HG03039 (cell line): ENCODE measurements at regions not wholly inside any gene's neighbourhood (a gene's known extent, or its start where the extent isn't known, plus 50 kb on each side); places are given as distances from the start of the nearest gene placed in this dataset.
"Not testable (repeated sequence)": the region's sequence is repeated elsewhere in the genome, so short reads cannot be mapped to it uniquely, and the experiment has no call there.

Experiments used
- ATAC-seq: cut with Tn5 transposase; IDR thresholded peaks from one replicate; pipeline ENCODE4 v1.9.1; 2021; ENCODE audit warnings: mild to moderate bottlenecking, moderate library complexity; ENCODE audit not compliant: unreplicated experiment

DNA sequence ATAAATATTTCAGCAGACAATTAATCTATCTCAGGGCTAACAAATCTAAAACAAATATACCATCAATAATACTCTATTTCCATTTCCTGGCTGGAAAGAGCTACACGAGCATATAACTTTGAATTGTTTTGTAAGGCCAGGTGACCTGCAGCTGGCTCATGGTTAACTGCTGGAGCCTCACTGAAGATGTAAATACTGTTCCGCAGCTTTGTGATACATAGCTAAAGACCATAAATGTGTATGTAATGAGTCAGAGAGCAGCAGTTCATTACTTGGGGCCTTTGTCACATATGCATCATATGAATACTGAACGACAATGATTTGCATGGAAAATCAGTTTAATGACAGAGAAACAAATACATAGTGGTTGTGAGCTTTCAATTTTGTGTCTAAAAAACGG lies 109.4 kb upstream of the CCN2 start:
- ATAC-seq, result no peak

DNA sequence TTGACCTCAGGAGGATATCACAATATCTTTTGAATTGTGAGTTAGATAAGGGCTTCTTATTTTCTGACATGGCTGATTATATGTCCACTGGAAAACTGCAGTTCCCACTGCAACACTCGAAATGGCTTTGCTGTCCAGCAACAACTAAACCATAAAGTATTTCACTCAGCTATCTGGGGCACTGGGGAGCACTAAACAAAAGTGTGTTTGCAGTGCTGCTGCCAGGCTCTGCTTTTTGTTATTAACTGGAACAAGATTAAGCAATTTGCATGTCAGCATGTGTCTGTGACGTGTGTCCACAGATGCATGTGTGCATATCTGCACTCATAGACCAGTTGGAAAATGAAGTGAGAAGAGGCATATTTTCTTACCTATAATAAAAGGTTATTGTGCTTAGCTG lies 107.8 kb upstream of the CCN2 start:
- no peak for ATAC-seq

DNA sequence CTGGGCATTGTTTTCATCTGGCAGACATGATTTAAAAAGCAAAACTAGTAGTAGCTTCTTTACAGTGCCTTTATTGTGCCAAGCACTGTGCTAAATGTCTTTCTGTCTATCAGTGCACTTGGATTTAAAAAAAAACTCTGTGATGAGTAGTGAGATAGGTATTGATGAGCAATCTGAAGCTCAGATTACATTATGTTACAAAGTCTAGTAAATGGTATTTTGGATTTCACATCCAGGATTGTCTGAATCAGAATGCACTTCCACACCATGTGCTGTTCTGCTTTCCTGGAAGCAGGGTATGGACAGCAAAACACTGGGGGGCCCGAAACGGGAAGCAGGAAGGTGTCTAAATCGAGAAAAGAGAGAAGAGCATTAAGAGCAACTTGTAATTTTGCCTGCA lies 103.4 kb upstream of the CCN2 start:
- no peak for ATAC-seq

DNA sequence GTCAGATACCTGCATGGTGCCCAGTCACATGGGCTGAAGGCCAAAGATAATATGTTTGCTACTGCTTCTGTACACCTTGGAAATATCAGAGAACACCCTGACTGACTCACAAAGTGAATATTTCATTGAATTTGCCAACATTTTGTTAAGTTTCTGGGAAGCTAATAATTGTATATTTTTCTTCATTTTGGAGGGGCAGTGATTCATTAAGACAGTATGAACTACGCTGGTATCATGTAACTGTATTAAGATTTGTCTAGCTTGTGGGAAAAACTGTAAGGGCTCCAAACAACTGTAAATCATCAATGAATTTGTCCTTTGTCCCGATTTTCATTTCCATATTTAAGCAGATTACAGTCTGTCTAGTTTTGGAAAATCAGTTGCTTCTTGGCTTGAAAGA lies 102.3 kb upstream of the CCN2 start:
- no peak for ATAC-seq

DNA sequence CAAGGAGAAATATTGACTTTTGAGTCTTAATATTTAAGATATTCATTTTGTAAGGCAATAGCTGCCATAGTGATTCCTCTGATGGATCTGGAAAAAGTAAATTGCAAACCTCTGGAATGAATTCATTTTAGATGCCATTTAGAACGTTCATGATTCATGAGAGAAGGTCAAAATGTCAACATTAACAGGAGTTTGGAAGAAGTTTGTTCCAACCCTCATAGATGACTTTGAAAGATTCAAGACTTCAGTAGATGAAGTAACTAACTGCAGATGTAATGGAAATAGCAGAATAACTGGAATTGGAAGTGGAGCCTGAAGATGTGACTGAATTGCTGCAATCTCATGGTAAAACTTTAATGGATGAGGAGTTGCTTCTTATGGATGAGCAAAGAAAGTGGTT lies 100.9 kb upstream of the CCN2 start:
- ATAC-seq, result no peak

DNA sequence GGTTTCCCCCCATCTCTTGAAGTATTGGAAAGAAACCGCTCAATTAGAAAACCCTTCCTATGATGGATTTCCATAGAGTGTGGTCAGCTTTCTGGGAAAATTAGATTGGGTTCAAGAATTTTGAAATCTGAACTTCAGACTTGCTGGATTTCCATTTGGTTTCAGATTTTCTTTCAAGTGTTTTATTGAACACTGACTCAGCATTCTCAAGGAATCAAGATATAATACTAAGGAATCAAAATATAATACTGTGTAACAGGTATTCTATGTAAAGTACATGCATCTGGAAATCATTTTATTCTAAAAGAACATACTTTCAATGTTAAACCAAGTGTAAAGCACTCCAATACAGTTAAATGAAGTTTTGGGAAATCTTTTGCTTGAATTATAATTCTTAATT lies 94.7 kb upstream of the CCN2 start:
- no peak for ATAC-seq

DNA sequence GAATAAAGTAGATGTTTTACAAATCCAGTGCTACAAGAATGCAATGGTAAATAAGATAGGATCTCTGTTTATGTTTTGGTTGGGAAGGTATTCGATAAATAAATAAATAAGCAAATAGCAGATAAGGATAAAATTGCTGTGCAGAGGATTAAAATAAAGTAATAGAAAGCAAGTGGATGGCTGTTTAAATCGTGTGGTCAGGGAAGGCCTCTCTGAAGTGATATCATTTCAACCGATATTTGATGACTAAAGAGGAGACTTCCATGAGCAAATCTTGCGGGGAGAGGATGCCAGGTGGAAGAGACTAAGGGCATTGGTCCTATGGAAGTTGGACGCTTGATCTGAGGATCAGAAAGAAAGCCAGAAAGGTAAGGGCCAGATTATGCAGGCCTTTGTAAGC lies 92.0 kb upstream of the CCN2 start:
- no peak for ATAC-seq

DNA sequence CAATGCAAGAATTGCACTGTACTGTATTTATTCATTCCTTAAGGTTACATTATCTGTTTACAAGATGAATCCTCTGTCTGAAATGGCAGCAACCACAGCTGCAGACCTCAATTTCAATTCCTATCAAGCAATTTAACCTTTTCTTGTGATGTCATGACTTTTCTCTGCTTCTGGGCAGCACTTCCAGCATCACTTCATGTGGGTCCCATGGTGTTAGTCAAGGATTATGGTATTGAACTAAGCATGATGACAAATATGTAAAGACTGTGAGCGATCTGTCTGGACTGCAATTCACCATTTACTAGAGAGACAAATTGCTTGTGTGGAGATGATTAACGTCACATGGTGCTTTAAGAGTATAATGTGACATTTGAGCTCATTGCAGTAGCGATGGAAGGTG lies 90.5 kb upstream of the CCN2 start:
- ATAC-seq, result no peak

DNA sequence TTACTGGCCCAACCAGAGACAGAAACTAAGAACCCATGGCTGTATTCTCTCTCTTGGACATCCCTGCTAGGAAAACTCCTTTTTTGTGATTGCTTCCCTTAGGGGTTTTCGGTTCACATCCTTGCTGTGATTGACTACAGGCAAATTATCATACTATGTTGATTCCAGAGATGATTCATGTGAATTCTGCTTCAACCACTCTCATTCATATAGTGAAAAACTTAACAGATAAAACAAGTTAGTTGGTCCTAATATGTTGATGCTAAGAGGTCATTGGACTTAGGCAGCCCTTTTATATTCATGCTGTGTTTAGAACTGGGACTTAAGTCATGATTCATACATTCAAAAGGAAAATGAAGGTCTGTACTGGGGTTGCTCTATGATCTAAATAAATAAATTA lies 76.9 kb upstream of the CCN2 start:
- no peak for ATAC-seq

DNA sequence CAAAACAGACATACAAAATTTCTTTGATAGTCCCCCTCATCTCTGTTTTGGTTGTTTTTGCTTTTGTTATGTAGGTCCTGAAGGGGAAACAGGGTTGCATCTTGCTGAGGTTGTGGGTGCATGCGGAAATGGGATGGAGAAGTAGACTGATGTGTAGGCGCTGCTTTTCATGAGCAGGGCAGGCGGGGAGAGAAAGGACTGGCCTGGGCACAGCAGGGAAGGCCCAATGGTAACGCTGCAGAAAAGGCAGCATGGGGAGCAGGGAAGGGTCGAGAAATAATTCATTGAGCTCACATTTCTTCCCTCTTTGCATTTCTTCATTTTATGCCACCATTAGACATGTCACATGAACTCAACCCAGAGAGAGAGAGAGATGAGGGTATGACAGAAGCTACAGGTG lies 74.3 kb upstream of the CCN2 start:
- no peak for ATAC-seq

DNA sequence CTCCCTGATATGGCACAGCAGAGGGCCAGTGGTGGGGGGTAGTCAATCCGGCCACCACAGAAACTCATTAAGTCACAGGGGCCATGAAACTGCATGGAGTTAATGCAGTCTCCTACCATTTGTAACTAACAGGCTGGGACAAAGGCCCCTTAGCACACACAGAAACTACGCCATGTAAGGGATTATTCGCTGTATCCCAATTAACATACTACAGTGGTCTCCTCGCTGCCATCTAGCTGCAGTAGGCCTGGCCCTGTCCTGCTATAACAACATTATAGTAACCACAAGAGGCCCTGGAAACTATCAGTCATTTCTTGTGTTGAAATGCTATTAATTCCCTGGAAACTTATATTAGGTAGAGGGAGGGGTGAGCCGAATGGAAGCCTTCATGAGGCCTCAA lies 72.3 kb upstream of the CCN2 start:
- no peak for ATAC-seq

DNA sequence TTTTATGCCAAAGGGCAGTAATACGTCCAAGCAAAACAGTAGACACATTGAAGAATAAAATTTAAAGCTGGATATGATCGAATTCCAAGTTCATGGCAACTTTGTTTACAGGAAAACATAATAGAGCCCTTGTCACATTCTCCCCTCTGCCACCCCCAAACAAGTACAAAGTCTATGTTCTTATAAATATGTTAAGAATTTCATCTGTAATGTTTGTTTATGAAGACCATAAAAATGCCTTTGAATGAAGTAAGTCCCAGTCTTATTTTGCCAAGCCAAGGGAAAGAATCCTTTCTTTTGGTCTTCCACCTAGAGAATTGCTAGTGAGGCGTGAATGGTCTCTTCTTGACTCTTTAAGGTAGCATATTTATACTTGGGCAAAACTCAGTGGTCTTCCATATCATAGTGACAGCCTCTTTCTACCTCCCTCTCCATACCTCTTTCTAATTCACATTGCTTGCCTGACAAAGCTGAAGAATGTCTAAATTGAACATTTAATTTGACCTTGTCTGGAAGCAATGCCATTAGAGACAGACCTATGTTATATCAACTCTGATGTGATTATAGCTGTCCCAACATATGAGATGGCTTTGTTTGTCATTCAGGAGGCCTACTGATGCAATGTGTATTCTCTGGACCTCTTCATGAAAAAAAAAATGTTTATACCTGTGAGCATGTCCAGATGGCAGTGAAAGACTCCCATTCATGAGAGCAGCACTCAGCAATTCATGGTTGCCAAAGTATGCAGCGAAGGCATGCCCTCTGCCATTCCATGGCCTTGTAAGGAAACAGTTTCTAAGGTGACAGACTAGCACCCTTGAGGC lies 70.6 kb upstream of the CCN2 start:
- ATAC-seq, result no peak

DNA sequence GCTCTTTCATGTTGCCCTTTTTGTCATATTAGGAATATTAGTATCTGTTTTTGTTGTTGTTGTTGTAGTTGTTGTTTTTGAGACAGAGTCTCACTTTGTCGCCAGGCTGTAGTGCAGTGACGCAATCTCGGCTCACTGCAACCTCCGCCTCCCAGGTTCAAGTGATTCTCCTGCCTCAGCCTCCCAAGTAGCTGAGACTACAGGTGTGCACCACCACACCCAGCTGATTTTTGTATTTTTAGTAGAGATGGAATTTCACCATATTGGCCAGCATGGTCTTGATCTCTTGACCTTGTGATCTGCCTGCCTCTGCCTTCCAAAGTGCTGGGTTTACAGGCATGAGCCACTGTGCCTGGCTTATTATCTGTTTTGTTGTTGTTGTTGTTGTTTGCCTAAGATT lies 69.7 kb upstream of the CCN2 start:
- not testable (repeated sequence) for ATAC-seq

DNA sequence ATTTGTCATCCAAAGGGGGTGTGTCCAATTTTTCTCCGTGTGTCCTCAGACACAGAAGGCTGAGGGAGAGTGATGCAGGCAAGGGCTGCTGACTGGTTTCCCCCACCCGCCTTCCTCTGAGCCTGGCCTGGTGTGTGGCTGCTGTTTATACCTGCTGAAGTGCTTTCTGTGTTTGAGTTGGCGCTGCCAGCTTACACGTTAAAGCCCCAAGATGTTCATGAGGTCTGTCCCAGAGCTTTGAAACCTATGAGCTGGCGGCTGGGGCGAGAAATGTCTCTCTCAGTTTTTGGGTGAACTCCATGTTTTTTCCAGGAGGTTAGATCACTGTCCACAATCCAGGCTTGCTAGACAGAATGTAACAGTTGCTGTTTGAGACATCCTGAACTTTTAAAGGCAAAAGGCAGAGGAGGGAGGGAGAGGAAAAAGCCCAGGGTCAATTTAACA lies 69.0 kb upstream of the CCN2 start:
- ATAC-seq, result no peak

DNA sequence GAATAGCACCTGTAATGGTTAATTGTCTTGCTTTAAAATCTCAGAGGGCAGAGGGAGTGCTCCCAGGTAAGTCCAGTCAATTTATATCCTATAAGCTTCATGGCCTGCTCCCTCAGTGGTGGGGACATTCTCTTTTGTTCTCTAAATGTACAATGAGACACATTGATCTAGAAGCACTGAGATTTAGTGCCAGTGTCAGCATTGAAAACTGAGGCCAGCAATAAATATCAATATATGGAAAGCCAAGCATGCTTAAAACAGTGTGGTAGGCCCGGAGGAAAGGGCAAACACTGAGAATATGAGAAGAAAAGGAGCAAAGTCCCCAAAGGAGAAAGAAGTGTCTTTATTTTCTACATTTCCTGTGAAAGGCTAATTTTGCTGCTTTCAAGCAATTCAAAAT lies 68.4 kb upstream of the CCN2 start:
- no peak for ATAC-seq

DNA sequence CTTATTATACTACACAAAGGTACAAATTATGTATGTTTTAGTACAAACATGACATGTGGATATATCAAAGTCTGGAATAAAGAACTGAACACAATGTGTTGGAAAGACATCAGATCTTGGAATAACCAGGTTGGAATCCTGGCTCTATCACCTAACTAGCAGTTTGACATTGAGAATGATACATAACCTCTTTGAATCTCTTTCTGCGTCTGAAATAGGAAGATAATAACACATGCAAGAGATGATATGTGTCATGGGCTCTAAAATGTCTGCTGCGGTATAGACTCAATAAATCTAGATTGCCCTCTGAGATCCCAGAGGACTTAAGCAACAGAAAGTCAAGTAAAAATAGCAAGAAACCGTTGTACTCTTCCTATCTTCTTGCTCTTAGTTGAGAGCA lies 66.8 kb upstream of the CCN2 start:
- ATAC-seq, result no peak

DNA sequence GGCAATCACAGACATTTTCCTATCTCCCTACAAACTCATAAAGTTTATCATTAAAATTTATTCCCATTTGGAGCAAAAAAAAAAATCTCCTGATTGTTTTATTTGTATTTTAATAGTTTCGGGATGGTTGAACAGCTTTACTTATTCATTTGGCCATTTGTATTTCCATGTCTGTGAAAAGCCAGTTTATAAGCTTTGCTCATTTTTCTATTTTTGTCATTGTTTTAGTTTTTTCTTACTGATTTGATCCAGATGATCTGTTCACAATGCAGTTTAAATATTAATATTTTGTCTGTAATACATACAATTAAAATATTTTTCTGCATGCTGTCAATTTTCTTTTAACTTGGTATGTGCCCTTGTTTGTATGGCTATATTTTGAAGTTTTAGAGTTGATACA lies 65.2 kb upstream of the CCN2 start:
- ATAC-seq, result no peak

DNA sequence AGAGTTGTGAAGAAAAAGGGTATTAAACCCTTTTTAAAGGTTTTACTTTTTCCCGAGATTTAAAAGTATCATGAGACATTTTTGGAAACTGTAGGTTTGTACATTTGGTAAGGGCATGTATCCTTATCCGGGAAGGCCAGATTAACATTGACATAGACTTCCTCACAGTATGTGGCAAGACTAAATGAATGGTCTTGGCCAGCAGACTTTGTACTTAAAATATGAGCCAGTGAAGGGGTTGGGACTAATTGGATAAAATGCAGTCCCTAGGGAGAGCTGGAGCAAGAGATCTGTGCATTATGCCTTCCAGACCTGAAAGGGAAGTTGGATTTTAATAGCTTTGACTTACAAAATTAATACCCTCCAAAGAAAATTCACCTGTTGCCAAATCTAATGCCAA lies 60.4 kb upstream of the CCN2 start:
- ATAC-seq, result no peak

DNA sequence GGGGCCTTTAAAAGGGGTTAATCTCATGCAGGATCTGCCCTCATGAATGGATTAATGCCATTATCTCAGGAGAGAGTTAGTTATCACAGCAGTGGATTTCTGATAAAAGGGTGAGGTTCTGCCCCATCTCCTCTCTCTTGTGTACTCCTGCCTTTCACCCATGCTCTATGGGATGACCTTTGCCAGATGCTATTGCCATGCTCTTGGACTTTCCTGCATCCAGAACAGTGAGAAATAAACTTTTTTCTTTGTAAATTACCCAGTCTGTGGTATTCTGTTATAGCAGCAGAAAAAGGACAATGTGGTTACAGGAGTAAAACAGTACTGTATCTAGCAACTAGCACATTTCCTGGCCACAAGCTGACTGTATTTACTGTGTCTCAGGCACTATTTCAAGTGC lies 58.0 kb upstream of the CCN2 start:
- ATAC-seq, result no peak

DNA sequence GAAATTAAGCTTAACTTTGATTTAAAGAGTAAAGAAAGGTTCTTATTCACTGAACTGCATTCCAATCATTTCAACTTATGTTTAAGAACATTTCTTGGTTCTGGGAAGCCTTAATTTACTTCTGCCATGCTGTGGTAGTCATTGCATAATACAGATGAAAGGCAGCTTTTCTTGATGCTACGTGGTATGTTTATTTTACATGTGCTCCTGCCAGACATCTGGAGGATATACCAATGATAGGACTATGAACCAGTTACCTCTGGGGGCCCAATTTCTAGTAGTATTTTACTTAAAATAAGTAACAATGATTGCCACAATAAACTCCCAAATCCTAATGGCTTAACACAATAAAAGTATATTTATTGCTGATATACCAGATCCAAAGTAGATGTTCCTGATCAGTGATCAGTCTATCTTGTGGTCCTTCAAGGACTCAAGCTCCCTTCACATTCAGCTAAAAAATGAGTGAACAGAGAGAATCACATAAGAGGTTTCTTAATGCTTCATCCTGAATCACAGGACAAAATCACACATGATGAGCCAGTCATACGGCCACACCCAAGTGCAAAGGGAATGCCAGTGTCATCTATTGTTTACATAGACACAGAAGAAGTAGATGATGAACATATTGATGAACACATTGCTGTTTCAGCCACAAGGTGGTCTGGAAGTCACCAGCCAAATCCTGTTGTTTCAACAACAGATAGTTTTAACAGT lies 56.5 kb upstream of the CCN2 start:
- no peak for ATAC-seq

DNA sequence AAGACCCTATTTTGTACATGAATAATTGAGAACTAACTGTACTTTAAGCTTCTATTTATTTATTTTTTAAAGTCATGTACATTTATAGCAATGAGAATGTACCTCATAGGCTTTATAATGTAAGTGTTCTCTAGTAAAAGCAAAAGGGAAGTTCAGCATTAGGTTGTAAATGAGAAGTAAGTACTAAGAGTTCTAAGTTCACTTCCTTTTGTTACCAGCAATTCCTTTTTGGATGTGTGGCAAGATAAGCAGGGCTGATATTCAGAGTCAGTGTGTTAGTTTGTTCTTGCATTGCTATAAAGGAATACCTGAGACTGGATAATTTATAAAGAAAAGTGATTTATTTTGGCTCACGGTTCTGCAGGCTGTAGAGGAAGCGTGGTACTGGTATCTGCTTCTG lies 54.0 kb upstream of the CCN2 start:
- ATAC-seq, result no peak

DNA sequence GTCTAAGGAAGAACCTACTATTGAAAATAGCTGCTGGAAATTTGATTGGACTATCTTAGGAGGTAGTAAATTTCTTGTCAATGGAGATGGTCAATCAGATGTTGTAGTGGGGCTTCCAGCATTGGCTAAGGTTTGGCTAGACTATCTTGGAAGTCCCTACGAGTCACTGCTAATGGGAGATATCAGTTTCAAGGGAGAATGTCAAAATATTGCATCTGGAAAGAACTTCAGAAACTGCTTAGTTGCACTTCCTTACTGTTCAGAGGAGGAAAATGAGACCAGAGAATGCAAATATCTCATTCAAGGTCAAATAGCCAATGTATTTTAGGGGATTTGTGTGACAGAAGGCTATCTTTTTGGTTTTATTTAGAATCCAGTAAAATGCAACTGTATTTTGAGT lies 53.5 kb upstream of the CCN2 start:
- ATAC-seq, result no peak
